Stimulated activated CD4-positive, alpha-beta T cell treated with anti-CD3 and anti-CD28 coated beads, TNF-alpha, amount 100 ng/mL, for 4 hours (primary cell): ENCODE measurements at regions not wholly inside any gene's neighbourhood (a gene's known extent, or its start where the extent isn't known, plus 50 kb on each side); places are given as distances from the start of the nearest gene placed in this dataset.

ENCODE experiments used
- DNase-seq, 3 experiments: peaks; one replicate each; pipeline ENCODE4 v3.0.0-alpha.2; 2020; ENCODE audit warnings: low read depth in 3 of 3

- DNase-seq, result no peak
Observed at GRCh38 chr10:90674928-90675327, 182.9 kb downstream of the HTR7 start.

GRCh38 chr10:90675621-90676020 is 182.2 kb downstream of the HTR7 start:
- DNase-seq, result no peak
